Fibroblast of pulmonary artery (primary cell): ENCODE measurements at regions not wholly inside any gene's neighbourhood (a gene's known extent, or its start where the extent isn't known, plus 50 kb on each side); places are given as distances from the start of the nearest gene placed in this dataset.
A peak's percentile ranks its signal among the peaks of the same experiment; 100 is the strongest.
"Not testable (repeated sequence)": the region's sequence is repeated elsewhere in the genome, so short reads cannot be mapped to it uniquely, and the experiment has no call there.

Source experiments
- DNase-seq: peaks from one replicate; pipeline ENCODE4 v3.0.0-alpha.2; 2010; ENCODE audit warnings: low read depth
- H3K4me3 ChIP-seq: replicated peaks from 2 replicates; pipeline ENCODE4 v1.5.1; 2011; ENCODE audit warnings: low read depth, mild to moderate bottlenecking, control low read depth, low read length, moderate library complexity
- CTCF ChIP-seq: IDR thresholded peaks from 2 replicates; pipeline ENCODE4 v1.5.1; 2011; ENCODE audit warnings: mild to moderate bottlenecking, control low read depth, low read length, inconsistent platforms; ENCODE audit errors: missing control alignments

- no peak for TF ChIP-seq CTCF
Measured at GRCh38 chr22:35178446-35178845, 78.8 kb upstream of the HMGXB4 start.

DNA sequence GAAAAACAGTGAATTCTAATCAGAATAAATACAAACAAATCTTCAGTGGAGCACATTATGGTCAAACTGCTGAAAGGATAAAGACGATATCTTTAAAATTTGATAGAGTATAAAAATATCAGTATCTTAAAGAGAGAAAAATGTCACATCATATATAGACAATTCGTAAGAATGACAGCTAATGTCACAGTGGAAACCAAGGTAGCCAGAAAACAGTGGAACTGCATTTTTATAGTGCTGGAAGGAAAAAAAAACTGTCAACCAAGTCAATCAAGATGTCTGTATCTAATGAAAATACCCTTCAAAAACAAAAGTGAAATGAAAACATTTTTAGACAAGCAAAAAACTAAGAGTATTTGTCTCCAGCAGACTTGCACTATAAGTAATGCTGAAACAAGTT lies 73.4 kb upstream of the HMGXB4 start:
- no peak overlapping the region for H3K4me3 ChIP-seq
- no peak for DNase-seq
- TF ChIP-seq CTCF: no peak

More at GRCh38 chr22:35178446-35178845, 78.8 kb upstream of the HMGXB4 start:
- no peak overlapping the region for H3K4me3 ChIP-seq
- no peak for DNase-seq

DNA sequence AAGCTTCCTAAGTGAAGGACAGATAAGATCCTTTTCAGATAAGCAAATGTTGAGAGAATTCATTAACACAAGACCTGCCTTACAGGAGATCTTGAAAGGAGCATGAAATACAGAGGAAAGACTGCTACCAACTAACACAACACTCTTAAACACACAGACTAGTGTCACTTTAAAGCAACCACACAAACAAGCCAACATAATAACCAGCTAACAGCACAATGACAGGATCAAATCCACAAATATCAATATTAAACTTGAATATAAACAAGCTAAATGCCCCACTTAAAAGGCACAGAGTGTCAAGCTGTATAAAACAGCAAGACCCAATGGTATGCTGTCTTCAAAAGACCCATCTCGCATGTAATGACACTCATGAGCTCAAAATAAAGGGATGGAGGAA lies 70.8 kb upstream of the HMGXB4 start:
- no peak for TF ChIP-seq CTCF
- DNase-seq: no peak
- H3K4me3 ChIP-seq: no peak overlapping the region

DNA sequence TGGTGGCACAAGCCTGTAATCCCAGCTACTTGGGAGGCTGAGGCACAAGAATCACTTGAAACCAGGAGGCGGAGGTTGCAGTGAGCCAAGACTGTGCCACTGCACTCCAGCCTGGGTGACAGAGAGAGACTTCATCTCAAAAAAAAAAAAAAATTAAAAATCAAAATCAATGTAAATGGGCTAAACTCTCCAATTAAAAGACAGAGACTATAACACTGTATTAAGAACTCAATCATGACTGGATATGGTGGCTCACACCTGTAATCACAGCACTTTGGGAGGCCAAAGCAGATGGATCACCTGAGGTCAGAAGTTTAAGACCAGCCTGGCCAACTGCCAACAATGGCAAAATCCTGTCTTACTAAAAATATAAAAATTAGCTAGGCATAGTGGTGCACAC lies 68.4 kb upstream of the HMGXB4 start:
- H3K4me3 ChIP-seq, DNase-seq: not testable (repeated sequence)

DNA sequence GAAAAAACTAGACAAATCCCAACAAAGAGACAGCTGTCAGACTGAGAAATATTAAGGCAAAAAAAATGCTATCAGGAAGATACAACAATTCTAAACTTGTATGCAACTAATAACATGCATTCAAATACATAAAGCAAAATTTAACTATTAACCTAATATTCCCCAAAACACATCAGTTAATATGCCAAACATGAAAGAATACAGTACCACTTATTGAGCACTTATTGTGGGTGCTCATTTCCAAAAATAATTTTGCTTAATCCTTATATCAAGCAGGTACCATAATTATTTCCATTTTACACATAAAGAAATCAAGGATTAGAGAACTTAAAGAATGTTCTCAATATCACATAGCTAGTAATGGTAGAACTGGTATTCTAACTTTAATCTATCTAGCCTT lies 67.7 kb upstream of the HMGXB4 start:
- TF ChIP-seq CTCF: no peak

DNA sequence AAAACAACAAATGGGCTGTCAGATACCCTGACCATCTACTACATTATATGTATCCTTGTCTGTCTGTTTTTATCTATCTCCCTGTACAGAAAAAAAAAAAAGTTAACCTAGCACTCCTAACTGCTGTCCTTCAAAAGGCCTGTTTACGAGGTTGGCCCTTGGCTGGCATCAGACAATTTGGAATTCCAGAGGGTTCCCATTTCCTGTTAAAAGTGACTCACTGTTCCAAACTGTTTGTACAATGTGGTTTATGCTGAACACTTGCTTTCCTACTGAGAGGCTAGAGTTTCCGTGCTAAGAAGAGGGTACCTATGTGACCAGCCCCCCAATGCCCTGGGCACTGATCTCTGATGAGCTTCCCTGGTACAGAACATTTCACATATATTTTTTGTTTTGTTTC lies 65.9 kb upstream of the HMGXB4 start:
- no peak overlapping the region for H3K4me3 ChIP-seq
- TF ChIP-seq CTCF: no peak
- DNase-seq: peak; percentile 15

More for the DNA sequence above, 67.7 kb upstream of the HMGXB4 start:
- no peak for DNase-seq
- no peak overlapping the region for H3K4me3 ChIP-seq

DNA sequence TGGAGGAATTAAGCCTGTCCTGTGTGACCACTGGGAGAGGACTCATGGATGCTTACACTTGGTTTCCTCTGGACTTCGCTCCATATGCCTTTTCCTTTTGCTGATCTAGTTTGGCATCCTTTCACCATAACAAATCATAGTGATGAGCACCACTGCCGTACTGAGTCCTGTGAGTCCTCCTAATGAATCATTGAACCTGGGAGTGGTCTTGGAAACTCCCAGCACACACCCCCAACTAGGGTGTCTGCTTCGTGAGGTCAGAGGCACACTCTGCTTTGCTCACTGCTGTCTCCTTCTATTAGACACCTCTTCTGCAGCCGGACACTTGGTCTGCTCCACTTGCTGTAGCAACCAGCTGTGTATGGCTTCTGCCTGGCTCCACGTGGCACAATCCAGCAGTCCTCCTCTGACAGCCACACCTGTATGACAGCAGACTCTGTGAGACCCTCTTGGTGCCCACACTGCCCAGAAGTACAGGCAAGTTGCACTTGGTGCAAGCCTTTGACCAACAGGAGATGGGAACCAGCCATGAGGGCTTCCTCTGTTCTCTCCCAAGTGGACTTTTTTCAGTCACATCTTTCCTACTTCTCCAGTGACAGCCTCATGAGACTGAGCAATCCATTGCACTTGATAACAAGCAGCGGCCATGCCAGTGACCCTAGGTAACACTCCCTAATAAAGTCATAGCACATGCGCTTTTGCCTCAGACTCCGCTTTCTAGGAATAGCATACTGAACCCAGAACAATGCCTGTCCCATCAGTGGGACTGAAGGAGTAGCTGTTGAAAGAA lies 65.0 kb upstream of the HMGXB4 start:
- no peak for TF ChIP-seq CTCF
- no peak for DNase-seq
- no peak overlapping the region for H3K4me3 ChIP-seq
